ENCODE measurements at regions not wholly inside any gene's neighbourhood (a gene's known extent, or its start where the extent isn't known, plus 50 kb on each side); places are given as distances from the start of the nearest gene placed in this dataset.

- no peaks in the 10 kb centered on the region for H3K9me3 ChIP-seq
- no peaks in the 10 kb centered on the region for H3K27me3 ChIP-seq
- H3K27ac ChIP-seq: no peak overlapping the region
- no peak for DNase-seq (ENCODE audit: low spot score)
- no peaks in the 10 kb centered on the region for H3K36me3 ChIP-seq
- H3K4me3 ChIP-seq: no peak overlapping the region
- no peaks in the 10 kb centered on the region for H3K4me1 ChIP-seq
- TF ChIP-seq CTCF (IDR thresholded peaks at IDR 0.05): no peak
Observed at GRCh38 chr5:104096451-104096850, 533.9 kb upstream of the NUDT12 start.

- no peaks in the 10 kb centered on the region for H3K27me3 ChIP-seq
- no peak overlapping the region for H3K4me3 ChIP-seq
- DNase-seq (ENCODE audit: low spot score): no peak
- TF ChIP-seq CTCF (IDR thresholded peaks at IDR 0.05): no peak
- H3K36me3 ChIP-seq: no peaks in the 10 kb centered on the region
- no peaks in the 10 kb centered on the region for H3K9me3 ChIP-seq
- H3K4me1 ChIP-seq: no peaks in the 10 kb centered on the region
- no peak overlapping the region for H3K27ac ChIP-seq
Observed at GRCh38 chr5:104095527-104095926, 532.9 kb upstream of the NUDT12 start.

GRCh38 chr5:104088876-104089778, 526.5 kb upstream of the NUDT12 start:
- no peak for DNase-seq (ENCODE audit: low spot score)

GRCh38 chr5:104084896-104085295, 522.3 kb upstream of the NUDT12 start:
- Histone ChIP-seq H3K27ac (no peak overlapping the region), H3K36me3 (no peaks in the 10 kb centered on the region), H3K4me3 (no peak overlapping the region), H3K9me3 (no peaks in the 10 kb centered on the region), H3K4me1 (no peaks in the 10 kb centered on the region), H3K27me3 (no peaks in the 10 kb centered on the region)
- DNase-seq (ENCODE audit: low spot score): no peak
- no peak for TF ChIP-seq CTCF (IDR thresholded peaks at IDR 0.05)

More at GRCh38 chr5:104088876-104089778, 526.5 kb upstream of the NUDT12 start:
- Histone ChIP-seq H3K36me3 (no peaks in the 10 kb centered on the region), H3K4me3 (no peak overlapping the region), H3K4me1 (no peaks in the 10 kb centered on the region), H3K27ac (no peak overlapping the region), H3K27me3 (no peaks in the 10 kb centered on the region), H3K9me3 (no peaks in the 10 kb centered on the region)
- TF ChIP-seq CTCF (IDR thresholded peaks at IDR 0.05): no peak

- DNase-seq (ENCODE audit: low spot score): no peak
- no peak overlapping the region for H3K27ac ChIP-seq
- TF ChIP-seq CTCF (IDR thresholded peaks at IDR 0.05): no peak
- no peaks in the 10 kb centered on the region for H3K9me3 ChIP-seq
- no peaks in the 10 kb centered on the region for H3K36me3 ChIP-seq
- H3K4me1 ChIP-seq: no peaks in the 10 kb centered on the region
- H3K27me3 ChIP-seq: no peaks in the 10 kb centered on the region
- H3K4me3 ChIP-seq: no peak overlapping the region
Observed at GRCh38 chr5:104082754-104083153, 520.2 kb upstream of the NUDT12 start.
